IMR-90 (cell line): ENCODE measurements at regions not wholly inside any gene's neighbourhood (a gene's known extent, or its start where the extent isn't known, plus 50 kb on each side); places are given as distances from the start of the nearest gene placed in this dataset.

Experiments
- ATAC-seq: fragments of 200-7000 bp; cut with Tn5 transposase; 2 replicates; pipeline ENCODE4 v1.9.1; 2020; ENCODE audit warnings: low read depth, mild to moderate bottlenecking, moderate library complexity
- BruUV-seq: library from RNA; stranded (reverse); fragments of 400-500 nt; replicated peaks from 2 replicates; lab custom pipeline; 2021; lab: Mats Ljungman, UMichigan
- CTCF ChIA-PET: fragments of 300-600 bp; formaldehyde crosslinking; extraction: SDS; loops from one replicate; lab custom pipeline; 2021; ENCODE audit warnings: antibody characterized with exemption; lab: Yijun Ruan, JAX
- POLR2A ChIA-PET: fragments of 300-600 bp; sonication (Branson Sonifier 250); formaldehyde crosslinking; loops from one replicate; lab custom pipeline; 2022; ENCODE audit warnings: antibody characterized with exemption; ENCODE audit not compliant: unreplicated experiment; lab: Charles Lee
- DNase-seq: peaks from one replicate; pipeline ENCODE4 v3.0.0; 2013
- H2AFZ ChIP-seq: replicated peaks from 2 replicates; pipeline ENCODE3; 2013; ENCODE audit warnings: low read length, mild to moderate bottlenecking; ENCODE audit not compliant: poor library complexity
- H2AK5ac ChIP-seq: 2 replicates; pipeline ENCODE4 v1.6.1; 2013; ENCODE audit warnings: low read depth, low read length, inconsistent platforms
- H2AK9ac ChIP-seq: replicated peaks from 2 replicates; pipeline ENCODE3; 2013; ENCODE audit warnings: mild to moderate bottlenecking, low read depth, low read length, moderate library complexity; ENCODE audit not compliant: poor library complexity
- H2BK120ac ChIP-seq: 2 replicates; pipeline ENCODE4 v1.6.1; 2013; ENCODE audit warnings: low read depth, low read length, inconsistent platforms
- H2BK15ac ChIP-seq: 3 replicates; pipeline ENCODE4 v1.6.1; 2013; ENCODE audit warnings: low read depth, low read length, inconsistent platforms
- H2BK20ac ChIP-seq: 2 replicates; pipeline ENCODE4 v1.6.1; 2013; ENCODE audit warnings: low read depth, mild to moderate bottlenecking, inconsistent platforms, low read length, moderate library complexity
- H2BK5ac ChIP-seq: 2 replicates; pipeline ENCODE4 v1.6.1; 2013; ENCODE audit warnings: mild to moderate bottlenecking, low read depth, low read length, inconsistent platforms; ENCODE audit not compliant: poor library complexity, severe bottlenecking
- H3K14ac ChIP-seq: replicated peaks from 2 replicates; pipeline ENCODE4 v1.6.1; 2013; ENCODE audit warnings: low read depth, low read length, inconsistent platforms
- H3K18ac ChIP-seq: 2 replicates; pipeline ENCODE4 v1.6.1; 2013; ENCODE audit warnings: low read depth, low read length, control low read depth
- H3K23ac ChIP-seq: 2 replicates; pipeline ENCODE4 v1.6.1; 2013; ENCODE audit warnings: low read depth, low read length, inconsistent platforms
- H3K27ac ChIP-seq: 2 replicates; pipeline ENCODE4 v1.5.1; 2013; ENCODE audit warnings: mild to moderate bottlenecking, control low read depth, low read length; ENCODE audit not compliant: insufficient read depth
- H3K27me3 ChIP-seq: 2 replicates; pipeline ENCODE4 v1.6.1; 2013; ENCODE audit warnings: low read length; ENCODE audit not compliant: control insufficient read depth, insufficient read depth
- H3K36me3 ChIP-seq: 2 replicates; pipeline ENCODE4 v1.6.1; 2013; ENCODE audit warnings: low read length, mixed read lengths; ENCODE audit not compliant: control insufficient read depth, insufficient read depth
- H3K4ac ChIP-seq: 2 replicates; pipeline ENCODE4 v1.6.1; 2013; ENCODE audit warnings: low read depth, low read length, inconsistent platforms
- H3K4me1 ChIP-seq: 2 replicates; pipeline ENCODE4 v1.6.1; 2013; ENCODE audit warnings: low read length, mixed read lengths; ENCODE audit not compliant: control insufficient read depth, insufficient read depth
- H3K4me2 ChIP-seq: 2 replicates; pipeline ENCODE4 v1.6.1; 2013; ENCODE audit warnings: low read depth, mild to moderate bottlenecking, control low read depth, low read length, moderate library complexity
- H3K4me3 ChIP-seq: 2 replicates; pipeline ENCODE4 v1.5.1; 2013; ENCODE audit warnings: low read depth, mild to moderate bottlenecking, control low read depth, low read length, moderate library complexity; ENCODE audit not compliant: insufficient read depth
- H3K56ac ChIP-seq: 2 replicates; pipeline ENCODE4 v1.6.1; 2013; ENCODE audit warnings: low read length, inconsistent platforms; ENCODE audit not compliant: insufficient read depth; ENCODE audit errors: extremely low read depth
- H3K79me1 ChIP-seq, 2 experiments: 2 replicates each; pipeline ENCODE4 v1.6.1; 2013; ENCODE audit warnings: low read length in 2 of 2, inconsistent platforms in 1 of 2, low read depth in 1 of 2
- H3K9ac ChIP-seq: 2 replicates; pipeline ENCODE4 v1.6.1; 2013; ENCODE audit warnings: low read depth, low read length, control low read depth
- H3K9me1 ChIP-seq: 2 replicates; pipeline ENCODE4 v1.6.1; 2013; ENCODE audit warnings: low read length, inconsistent platforms; ENCODE audit not compliant: insufficient read depth
- H3K9me3 ChIP-seq: 2 replicates; pipeline ENCODE4 v1.6.1; 2013; ENCODE audit warnings: low read length; ENCODE audit not compliant: control insufficient read depth, insufficient read depth
- H4K20me1 ChIP-seq: 2 replicates; pipeline ENCODE4 v1.6.1; 2013; ENCODE audit warnings: low read length, inconsistent platforms; ENCODE audit not compliant: insufficient read depth
- H4K5ac ChIP-seq: 2 replicates; pipeline ENCODE4 v1.6.1; 2013; ENCODE audit warnings: mild to moderate bottlenecking, low read depth, low read length, control low read depth
- H4K8ac ChIP-seq, 2 experiments: 2 replicates each; pipeline ENCODE4 v1.6.1; 2013; ENCODE audit warnings: low read depth in 2 of 2, low read length in 2 of 2, control low read depth in 1 of 2, inconsistent platforms in 1 of 2
- H4K91ac ChIP-seq: 2 replicates; pipeline ENCODE4 v1.6.1; 2013; ENCODE audit warnings: low read depth, low read length, inconsistent platforms; ENCODE audit not compliant: insufficient read depth
- CHD1 ChIP-seq: IDR thresholded peaks from 2 replicates; pipeline ENCODE4 v1.6.1; 2012; ENCODE audit warnings: low read depth, low read length, improper control_type of control experiment
- ELK1 ChIP-seq: fragments of 150-350 bp; IDR thresholded peaks from 2 replicates; pipeline ENCODE4 v1.6.1; 2016; ENCODE audit warnings: low read depth, mild to moderate bottlenecking, low read length, moderate library complexity, borderline replicate concordance
- MAZ ChIP-seq: IDR thresholded peaks from 2 replicates; pipeline ENCODE4 v1.6.1; 2012; ENCODE audit warnings: low read depth, mild to moderate bottlenecking, low read length, improper control_type of control experiment, moderate library complexity, borderline replicate concordance
- MXI1 ChIP-seq: IDR thresholded peaks from 2 replicates; pipeline ENCODE4 v1.6.1; 2012; ENCODE audit warnings: low read depth, mild to moderate bottlenecking, low read length, moderate library complexity, borderline replicate concordance
- POLR2A ChIP-seq: IDR thresholded peaks from 2 replicates; pipeline ENCODE4 v1.6.1; 2012; ENCODE audit warnings: mild to moderate bottlenecking, low read depth, low read length
- RCOR1 ChIP-seq: IDR thresholded peaks from 2 replicates; pipeline ENCODE4 v1.6.1; 2012; ENCODE audit warnings: mild to moderate bottlenecking, low read length, improper control_type of control experiment; ENCODE audit not compliant: insufficient replicate concordance
- RFX5 ChIP-seq: IDR thresholded peaks from 2 replicates; pipeline ENCODE4 v1.8.0; 2012; ENCODE audit warnings: low read depth, mild to moderate bottlenecking, low read length, moderate library complexity
- SMC3 ChIP-seq: fragments of 150-350 bp; IDR thresholded peaks from 2 replicates; pipeline ENCODE4 v1.6.1; 2016; ENCODE audit warnings: low read depth, mild to moderate bottlenecking, antibody characterized with exemption, low read length, moderate library complexity
- WGBS, 2 experiments: methylation state at CpG; one replicate each; pipeline versions ENCODE4 v1.1.5 to v1.1.7; 2013; ENCODE audit warnings: missing lambda C conversion rate in 2 of 2; ENCODE audit not compliant: insufficient read length in 1 of 2; ENCODE audit errors: extremely low coverage in 2 of 2; 5-methylcytosine and 5-hydroxymethylcytosine counted together
- dilution Hi-C: fragments of 300-500 bp; cut with HindIII; formaldehyde crosslinking; loops from one replicate; pipeline ENCODE4 v1.14.3; 2018; ENCODE audit warnings: low sequenced_read_pairs; ENCODE audit not compliant: unreplicated experiment
- in situ Hi-C: fragments of 300-500 bp; cut with MboI; formaldehyde crosslinking; loops from 3 replicates; pipeline ENCODE4 v1.14.3; 2019; ENCODE audit warnings: low sequenced_read_pairs, inconsistent platforms, mixed read lengths
- intact Hi-C: fragments of 100-400 bp; cut with micrococcal nuclease; formaldehyde crosslinking; loops from 2 replicates; pipeline ENCODE4 v1.10.0; 2022

DNA sequence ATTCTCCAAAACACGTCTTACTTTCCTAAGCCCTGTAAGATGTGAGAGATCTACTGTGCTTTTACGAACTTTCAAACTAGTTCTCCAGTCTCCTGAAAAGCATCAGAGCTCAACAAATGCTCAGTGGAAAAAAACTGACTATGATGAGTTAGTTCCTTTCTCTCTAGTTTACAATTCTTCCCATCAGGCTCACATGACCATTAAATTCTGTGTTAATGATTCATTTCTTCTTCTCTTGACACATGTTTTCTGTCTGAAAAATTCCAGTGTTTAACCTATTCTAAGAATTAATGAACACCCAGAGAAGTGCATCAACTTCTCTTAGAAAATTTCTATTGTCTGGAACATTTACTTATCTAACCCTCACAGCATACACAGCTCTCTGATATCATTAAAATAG lies 844.3 kb downstream of the SI start:
- no peaks in the 10 kb centered on the region for H3K36me3 ChIP-seq
- H3K79me1 ChIP-seq, result no peaks in the 10 kb centered on the region
- no peak overlapping the region for H3K56ac ChIP-seq
- no peak overlapping the region for H3K4ac ChIP-seq
- dilution Hi-C loops, result no loop called here
- ChIA-PET POLR2A (no interaction called here), CTCF (no interaction called here)
- WGBS, 2 experiments, result no CpG with 5 or more reads among the region's 2 CpGs
- H3K23ac ChIP-seq, result no peak overlapping the region
- H2BK5ac ChIP-seq, result no peak overlapping the region
- no peaks in the 10 kb centered on the region for H3K9me1 ChIP-seq
- H3K18ac ChIP-seq, result no peak overlapping the region
- H2BK15ac ChIP-seq, result no peak overlapping the region
- H3K9me3 ChIP-seq, result peaks cover 2% of the 10 kb centered on the region
- DNase-seq (no peak), ATAC-seq (no peak)
- intact Hi-C loops, result no loop called here
- no peak overlapping the region for H3K4me2 ChIP-seq
- no peak overlapping the region for H2AFZ ChIP-seq
- H2AK5ac ChIP-seq, result no peak overlapping the region
- H3K27ac ChIP-seq, result no peak overlapping the region
- H3K27me3 ChIP-seq, result no peaks in the 10 kb centered on the region
- TF ChIP-seq ELK1 (no peak), SMC3 (no peak), CHD1 (no peak), MXI1 (no peak), MAZ (no peak), RCOR1 (no peak), RFX5 (no peak), POLR2A (no peak)
- no TSS peak for BruUV-seq
- H3K4me1 ChIP-seq, result no peaks in the 10 kb centered on the region
- no peak overlapping the region for H4K5ac ChIP-seq
- H3K14ac ChIP-seq, result no peak overlapping the region
- H4K20me1 ChIP-seq, result no peaks in the 10 kb centered on the region
- H4K91ac ChIP-seq, result no peak overlapping the region
- H2AK9ac ChIP-seq, result no peak overlapping the region
- in situ Hi-C loops, result no loop called here
- H3K9ac ChIP-seq, result no peak overlapping the region
- no peak overlapping the region for H4K8ac ChIP-seq
- H3K4me3 ChIP-seq, result no peak overlapping the region
- no peak overlapping the region for H2BK20ac ChIP-seq
- H2BK120ac ChIP-seq, result no peak overlapping the region
